Fibroblast of skin of scalp (primary cell): ENCODE measurements at regions not wholly inside any gene's neighbourhood (a gene's known extent, or its start where the extent isn't known, plus 50 kb on each side); places are given as distances from the start of the nearest gene placed in this dataset.
A peak's percentile ranks its signal among the peaks of the same experiment; 100 is the strongest.
"Not testable (repeated sequence)": the region's sequence is repeated elsewhere in the genome, so short reads cannot be mapped to it uniquely, and the experiment has no call there.

ENCODE experiments used
- DNase-seq: peaks from one replicate; pipeline ENCODE4 v3.0.0-alpha.2; 2013

GRCh38 chr2:198282061-198282460 lies 477.7 kb downstream of the PLCL1 start:
- no peak for DNase-seq

- DNase-seq, result no peak
Measured at GRCh38 chr2:198280145-198280544, 475.8 kb downstream of the PLCL1 start.

GRCh38 chr2:198279026-198279425 lies 474.6 kb downstream of the PLCL1 start:
- DNase-seq, result peak; percentile 18

GRCh38 chr2:198277181-198277580 lies 472.8 kb downstream of the PLCL1 start:
- peak; percentile 1 for DNase-seq

GRCh38 chr2:198273660-198274059 lies 469.3 kb downstream of the PLCL1 start:
- DNase-seq, result peak; percentile 40

- DNase-seq, result not testable (repeated sequence)
Measured at GRCh38 chr2:198270157-198270556, 465.8 kb downstream of the PLCL1 start.

- DNase-seq, result no peak
Measured at GRCh38 chr2:198268519-198268918, 464.1 kb downstream of the PLCL1 start.

- no peak for DNase-seq
Measured at GRCh38 chr2:198259496-198259895, 455.1 kb downstream of the PLCL1 start.

GRCh38 chr2:198254536-198255090 lies 450.2 kb downstream of the PLCL1 start:
- DNase-seq, result no peak

GRCh38 chr2:198253995-198254394 lies 449.6 kb downstream of the PLCL1 start:
- DNase-seq, result no peak

GRCh38 chr2:198252472-198252871 lies 448.1 kb downstream of the PLCL1 start:
- DNase-seq, result no peak

GRCh38 chr2:198242093-198242492 lies 437.7 kb downstream of the PLCL1 start:
- no peak for DNase-seq

- DNase-seq, result no peak
Measured at GRCh38 chr2:198238429-198238828, 434.0 kb downstream of the PLCL1 start.

GRCh38 chr2:198236338-198236737 lies 431.9 kb downstream of the PLCL1 start:
- DNase-seq, result no peak

GRCh38 chr2:198232281-198232680 lies 427.9 kb downstream of the PLCL1 start:
- DNase-seq, result no peak

- DNase-seq, result no peak
Measured at GRCh38 chr2:198231562-198231961, 427.2 kb downstream of the PLCL1 start.

GRCh38 chr2:198220763-198221610 lies 416.6 kb downstream of the PLCL1 start:
- DNase-seq, result no peak

GRCh38 chr2:198219292-198219691 lies 414.9 kb downstream of the PLCL1 start:
- DNase-seq, result no peak

GRCh38 chr2:198214114-198214596 lies 409.8 kb downstream of the PLCL1 start:
- peak; percentile 36 for DNase-seq

GRCh38 chr2:198213253-198213652 lies 408.9 kb downstream of the PLCL1 start:
- DNase-seq, result no peak

- DNase-seq, result no peak
Measured at GRCh38 chr2:198211706-198212105, 407.3 kb downstream of the PLCL1 start.

- DNase-seq, result no peak
Measured at GRCh38 chr2:198203336-198204069, 399.1 kb downstream of the PLCL1 start.
